Gastroesophageal sphincter (tissue), 3 donors: ENCODE measurements at regions not wholly inside any gene's neighbourhood (a gene's known extent, or its start where the extent isn't known, plus 50 kb on each side); places are given as distances from the start of the nearest gene placed in this dataset.

Experiments used
- CTCF ChIP-seq, 4 experiments: fragments of 200-600 bp in 2 of 4; fragments of 450-650 bp in 2 of 4; sonication (generic) in 1 of 4; IDR thresholded peaks; one replicate each; pipeline ENCODE4 v1.5.1; 2017 to 2019; ENCODE audit warnings: antibody characterized with exemption in 4 of 4, mild to moderate bottlenecking in 2 of 4, moderate library complexity in 2 of 4
- EP300 ChIP-seq: sonication (generic); formaldehyde crosslinking; IDR thresholded peaks from one replicate; pipeline ENCODE4 v1.6.1; 2017; ENCODE audit warnings: antibody characterized with exemption, mild to moderate bottlenecking
- POLR2A ChIP-seq, 2 donors: fragments of 450-650 bp; IDR thresholded peaks; one replicate each; pipeline ENCODE4 v1.6.1; 2017; ENCODE audit warnings: antibody characterized with exemption in 2 of 2, mild to moderate bottlenecking in 2 of 2, moderate library complexity in 1 of 2

GRCh38 chr3:95521396-95521795, 1293.0 kb upstream of the EPHA6 start:
- TF ChIP-seq POLR2A (IDR thresholded peaks at IDR 0.05) = no peak
- TF ChIP-seq CTCF (IDR thresholded peaks at IDR 0.05) = no peak
- TF ChIP-seq EP300 = no peak
